Thymus (tissue), 11 donors: ENCODE measurements at regions not wholly inside any gene's neighbourhood (a gene's known extent, or its start where the extent isn't known, plus 50 kb on each side); places are given as distances from the start of the nearest gene placed in this dataset.

Source experiments
- DNase-seq, 9 donors: peaks; one replicate each; pipeline ENCODE4 v3.0.0-alpha.2; 2013; ENCODE audit warnings: low spot score in 9 of 9, low read depth in 6 of 9, missing footprints in 1 of 9
- H3K27ac ChIP-seq, 2 donors: one replicate each; pipeline ENCODE4 v1.5.1; 2013; ENCODE audit warnings: control low read depth in 1 of 2, low read depth in 1 of 2, low read length in 1 of 2, mild to moderate bottlenecking in 1 of 2, moderate library complexity in 1 of 2
- H3K27me3 ChIP-seq, 2 donors: one replicate each; pipeline ENCODE4 v1.5.1; 2013; ENCODE audit warnings: low read length in 1 of 2; ENCODE audit not compliant: control insufficient read depth in 2 of 2, insufficient read depth in 1 of 2
- H3K36me3 ChIP-seq, 2 donors: one replicate each; pipeline ENCODE4 v1.5.1; 2013; ENCODE audit warnings: low read length in 1 of 2, mild to moderate bottlenecking in 1 of 2, moderate library complexity in 1 of 2; ENCODE audit not compliant: control insufficient read depth in 2 of 2, insufficient read depth in 2 of 2
- H3K4me1 ChIP-seq, 2 donors: one replicate each; pipeline ENCODE4 v1.5.1; 2013; ENCODE audit warnings: low read length in 2 of 2; ENCODE audit not compliant: control insufficient read depth in 2 of 2, insufficient read depth in 2 of 2
- H3K4me3 ChIP-seq, 2 donors: one replicate each; pipeline ENCODE4 v1.5.1; 2013; ENCODE audit warnings: low read length in 2 of 2, control low read depth in 1 of 2, mild to moderate bottlenecking in 1 of 2
- H3K9me3 ChIP-seq, 2 donors: one replicate each; pipeline ENCODE4 v1.5.1; 2013; ENCODE audit warnings: low read length in 1 of 2, mild to moderate bottlenecking in 1 of 2; ENCODE audit not compliant: control insufficient read depth in 2 of 2, insufficient read depth in 1 of 2
- WGBS: extraction: QIAGEN DNeasy Blood & Tissue Kit; methylation state at CpG from one replicate; pipeline ENCODE4 v1.1.7; 2013; 5-methylcytosine and 5-hydroxymethylcytosine counted together
- donor health status: healthy.

- Histone ChIP-seq H3K4me3 (no peak overlapping the region), H3K9me3 (no peaks in the 10 kb centered on the region), H3K27ac (no peak overlapping the region), H3K36me3 (peaks cover 0 to 2% of the 10 kb centered on the region in 2 donors), H3K4me1 (no peaks in the 10 kb centered on the region), H3K27me3 (no peaks in the 10 kb centered on the region)
- DNase-seq: no peak
- 88% methylated on average over 3 of the region's 3 CpGs for WGBS
Observed at GRCh38 chrX:2592279-2592678, 91.5 kb upstream of the DHRSX start.

GRCh38 chrX:2589186-2590020 lies 88.6 kb upstream of the DHRSX start:
- Histone ChIP-seq H3K4me3 (no peak overlapping the region), H3K9me3 (no peaks in the 10 kb centered on the region), H3K27me3 (peaks cover 17 to 20% of the 10 kb centered on the region in 2 donors), H3K4me1 (no peaks in the 10 kb centered on the region), H3K36me3 (no peaks in the 10 kb centered on the region), H3K27ac (no peak overlapping the region)
- WGBS: 93% methylated on average over 9 of the region's 9 CpGs
- DNase-seq: no peak

GRCh38 chrX:2588049-2588448 lies 87.3 kb upstream of the DHRSX start:
- H3K4me1 ChIP-seq: no peaks in the 10 kb centered on the region
- H3K27ac ChIP-seq: no peak overlapping the region
- no peaks in the 10 kb centered on the region for H3K9me3 ChIP-seq
- no peak overlapping the region for H3K4me3 ChIP-seq
- 99% methylated on average over 4 of the region's 4 CpGs for WGBS
- no peak for DNase-seq
- peaks cover 30 to 31% of the 10 kb centered on the region in 2 donors for H3K27me3 ChIP-seq
- no peaks in the 10 kb centered on the region for H3K36me3 ChIP-seq

GRCh38 chrX:2587146-2587545 lies 86.4 kb upstream of the DHRSX start:
- Histone ChIP-seq H3K27me3 (peaks cover 39 to 40% of the 10 kb centered on the region in 2 donors), H3K4me1 (no peaks in the 10 kb centered on the region), H3K27ac (no peak overlapping the region), H3K4me3 (no peak overlapping the region), H3K9me3 (no peaks in the 10 kb centered on the region), H3K36me3 (no peaks in the 10 kb centered on the region)
- DNase-seq: no peak
- 26% methylated on average over 4 of the region's 4 CpGs for WGBS

GRCh38 chrX:2585158-2585470 lies 84.3 kb upstream of the DHRSX start:
- Histone ChIP-seq H3K27me3 (peaks cover 48 to 55% of the 10 kb centered on the region in 2 donors), H3K36me3 (no peaks in the 10 kb centered on the region), H3K9me3 (no peaks in the 10 kb centered on the region), H3K4me1 (no peaks in the 10 kb centered on the region), H3K27ac (no peak overlapping the region), H3K4me3 (no peak overlapping the region)
- WGBS: 89% methylated on average over 8 of the region's 8 CpGs
- no peak for DNase-seq

GRCh38 chrX:2584251-2585157 lies 83.7 kb upstream of the DHRSX start:
- Histone ChIP-seq H3K9me3 (no peaks in the 10 kb centered on the region), H3K27me3 (peaks cover 48 to 55% of the 10 kb centered on the region in 2 donors), H3K4me1 (peaks cover 0 to under 1% of the 10 kb centered on the region in 2 donors), H3K4me3 (peak overlapping the region in 1 of 2 donors; percentile 36), H3K36me3 (no peaks in the 10 kb centered on the region), H3K27ac (no peak overlapping the region)
- 3% methylated on average over 73 of the region's 73 CpGs for WGBS
- DNase-seq: no peak

- peaks cover 0 to 5% of the 10 kb centered on the region in 2 donors for H3K4me1 ChIP-seq
- DNase-seq: no peak
- no peak overlapping the region for H3K27ac ChIP-seq
- no peaks in the 10 kb centered on the region for H3K9me3 ChIP-seq
- H3K27me3 ChIP-seq: peaks cover 48 to 55% of the 10 kb centered on the region in 2 donors
- 5% methylated on average over 74 of the region's 74 CpGs for WGBS
- H3K36me3 ChIP-seq: no peaks in the 10 kb centered on the region
- peak overlapping the region in 1 of 2 donors; percentile 36 for H3K4me3 ChIP-seq
Observed at GRCh38 chrX:2583194-2584162, 82.7 kb upstream of the DHRSX start.

- Histone ChIP-seq H3K4me1 (peaks cover 0 to 5% of the 10 kb centered on the region in 2 donors), H3K27ac (no peak overlapping the region), H3K27me3 (peaks cover 48 to 55% of the 10 kb centered on the region in 2 donors), H3K36me3 (no peaks in the 10 kb centered on the region), H3K4me3 (no peak overlapping the region), H3K9me3 (no peaks in the 10 kb centered on the region)
- no peak for DNase-seq
- WGBS: 40% methylated on average over 8 of the region's 8 CpGs
Observed at GRCh38 chrX:2582667-2583066, 81.9 kb upstream of the DHRSX start.
